Coronary artery (tissue), 2 donors: ENCODE measurements at regions not wholly inside any gene's neighbourhood (a gene's known extent, or its start where the extent isn't known, plus 50 kb on each side); places are given as distances from the start of the nearest gene placed in this dataset.

Experiments used
- DNase-seq: peaks from one replicate; pipeline ENCODE4 v3.0.0-alpha.2; 2017; ENCODE audit warnings: low spot score
- H3K27ac ChIP-seq, 2 donors: fragments of 200-600 bp; sonication (generic); one replicate each; pipeline ENCODE4 v1.5.1; 2016 to 2019
- H3K4me3 ChIP-seq: fragments of 200-600 bp; sonication (generic); 2 replicates; pipeline ENCODE4 v1.5.1; 2016; ENCODE audit warnings: mild to moderate bottlenecking, moderate library complexity
- CTCF ChIP-seq: fragments of 200-600 bp; sonication (generic); IDR thresholded peaks from one replicate; pipeline ENCODE4 v1.5.1; 2019; ENCODE audit warnings: antibody characterized with exemption

- no peak overlapping the region for H3K27ac ChIP-seq
- no peak for DNase-seq
- no peak for TF ChIP-seq CTCF
- H3K4me3 ChIP-seq: no peak overlapping the region
Measured at GRCh38 chr20:56835829-56836550, 206.9 kb downstream of the TFAP2C start.

GRCh38 chr20:56839222-56839621 lies 210.1 kb downstream of the TFAP2C start:
- Histone ChIP-seq H3K4me3 (no peak overlapping the region), H3K27ac (no peak overlapping the region)
- DNase-seq: no peak
- TF ChIP-seq CTCF: no peak

- H3K27ac ChIP-seq: no peak overlapping the region
- no peak for TF ChIP-seq CTCF
- DNase-seq: no peak
- H3K4me3 ChIP-seq: no peak overlapping the region
Measured at GRCh38 chr20:56839786-56840185, 210.7 kb downstream of the TFAP2C start.

- Histone ChIP-seq H3K4me3 (no peak overlapping the region), H3K27ac (no peak overlapping the region)
- DNase-seq: no peak
- no peak for TF ChIP-seq CTCF
Measured at GRCh38 chr20:56840716-56841261, 211.7 kb downstream of the TFAP2C start.

- Histone ChIP-seq H3K4me3 (no peak overlapping the region), H3K27ac (no peak overlapping the region)
- no peak for DNase-seq
- no peak for TF ChIP-seq CTCF
Measured at GRCh38 chr20:56841346-56841908, 212.3 kb downstream of the TFAP2C start.

GRCh38 chr20:56842056-56842455 lies 212.9 kb downstream of the TFAP2C start:
- no peak overlapping the region for H3K27ac ChIP-seq
- no peak for TF ChIP-seq CTCF

GRCh38 chr20:56843386-56843785 lies 214.3 kb downstream of the TFAP2C start:
- no peak for TF ChIP-seq CTCF
- DNase-seq: no peak
- H3K27ac ChIP-seq: no peak overlapping the region
- no peak overlapping the region for H3K4me3 ChIP-seq

More at GRCh38 chr20:56842056-56842455, 212.9 kb downstream of the TFAP2C start:
- DNase-seq: no peak
- no peak overlapping the region for H3K4me3 ChIP-seq
